ENCODE measurements at regions not wholly inside any gene's neighbourhood (a gene's known extent, or its start where the extent isn't known, plus 50 kb on each side); places are given as distances from the start of the nearest gene placed in this dataset.
"Not testable (repeated sequence)": the region's sequence is repeated elsewhere in the genome, so short reads cannot be mapped to it uniquely, and the experiment has no call there.

GRCh38 chr5:12695651-12696050 lies 791.4 kb upstream of the CTNND2 start:
- no peak for DNase-seq

GRCh38 chr5:12691330-12691729 lies 787.1 kb upstream of the CTNND2 start:
- DNase-seq = no peak

- DNase-seq = no peak
Measured at GRCh38 chr5:12690361-12690760, 786.1 kb upstream of the CTNND2 start.

GRCh38 chr5:12683249-12683648 lies 779.0 kb upstream of the CTNND2 start:
- DNase-seq = no peak

GRCh38 chr5:12679731-12680130 lies 775.5 kb upstream of the CTNND2 start:
- no peak for DNase-seq

DNA sequence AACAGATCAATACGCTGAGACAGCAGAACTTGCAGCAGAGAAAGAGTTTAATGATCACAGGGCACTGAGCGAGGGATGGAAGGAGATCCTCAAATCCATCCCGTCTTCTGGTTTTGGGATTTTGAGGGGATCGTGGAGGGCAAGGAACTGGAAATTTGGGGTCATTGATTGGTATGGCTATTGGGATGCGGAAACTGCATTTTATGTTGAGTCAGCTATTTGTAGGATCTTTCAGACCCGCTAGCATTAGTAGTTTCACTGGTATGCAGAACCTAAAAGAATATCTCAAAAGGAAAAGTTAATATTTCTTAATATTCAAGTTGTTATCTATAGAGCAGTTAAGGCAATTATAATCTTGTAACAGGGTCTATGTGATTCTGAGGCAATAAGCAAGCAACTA lies 771.7 kb upstream of the CTNND2 start:
- DNase-seq = no peak

GRCh38 chr5:12672141-12672540 lies 767.9 kb upstream of the CTNND2 start:
- no peak for DNase-seq

GRCh38 chr5:12669326-12669725 lies 765.1 kb upstream of the CTNND2 start:
- DNase-seq = no peak

DNA sequence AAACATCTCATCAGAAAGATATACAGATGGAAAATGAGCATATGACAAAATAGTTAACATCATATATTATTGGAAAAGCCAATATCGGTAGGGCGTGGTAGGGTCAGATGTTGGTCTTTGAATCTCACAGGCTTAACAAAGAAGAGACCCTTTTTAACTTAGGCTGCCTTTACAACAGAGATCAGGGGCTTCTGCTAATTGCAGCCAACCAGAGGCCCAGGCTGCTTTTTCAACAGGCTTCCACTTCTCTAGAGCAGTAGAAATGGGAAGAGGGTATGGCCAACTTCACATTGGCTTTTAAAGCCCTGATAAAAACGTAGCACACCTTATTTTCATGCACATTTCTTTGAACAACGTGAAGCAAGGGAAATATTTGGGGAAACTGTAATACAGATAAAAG lies 764.3 kb upstream of the CTNND2 start:
- DNase-seq = no peak

DNA sequence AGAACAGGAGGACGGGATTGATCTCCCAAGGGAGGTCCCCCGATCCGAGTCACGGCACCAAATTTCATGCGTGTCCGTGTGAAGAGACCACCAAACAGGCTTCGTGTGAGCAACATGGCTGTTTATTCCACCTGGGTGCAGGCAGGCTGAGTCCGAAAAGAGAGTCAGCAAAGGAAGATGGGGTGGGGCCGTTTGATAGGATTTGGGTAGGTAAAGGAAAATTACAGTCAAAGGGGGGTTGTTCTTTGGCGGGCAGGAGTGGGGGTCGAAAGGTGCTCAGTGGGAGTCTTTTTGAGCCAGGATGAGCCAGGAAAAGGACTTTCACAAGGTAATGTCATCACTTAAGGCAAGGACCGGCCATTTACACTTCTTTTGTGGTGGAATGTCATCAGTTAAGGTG lies 763.6 kb upstream of the CTNND2 start:
- DNase-seq = not testable (repeated sequence)

DNA sequence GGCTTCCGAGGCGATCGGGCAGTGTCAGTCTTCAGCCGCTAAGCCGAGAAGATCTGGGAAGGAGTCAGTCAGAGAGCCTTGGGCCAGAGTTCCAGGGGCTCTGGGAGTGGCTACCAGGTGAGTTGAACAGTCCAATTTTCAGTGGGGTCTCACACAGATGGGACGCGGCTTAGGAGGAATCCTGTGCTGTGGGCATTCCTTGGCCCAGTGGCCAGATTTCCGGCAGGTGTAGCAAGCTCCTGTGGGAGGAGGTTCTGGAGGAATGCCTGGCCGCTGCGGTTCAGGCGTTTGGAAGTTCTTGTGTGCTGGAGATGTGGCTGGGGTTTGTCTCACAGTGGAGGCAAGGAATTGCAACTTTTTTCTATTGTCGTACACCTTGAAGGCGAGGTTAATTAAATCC lies 761.5 kb upstream of the CTNND2 start:
- not testable (repeated sequence) for DNase-seq

- no peak for DNase-seq
Measured at GRCh38 chr5:12662545-12663314, 758.5 kb upstream of the CTNND2 start.

GRCh38 chr5:12661617-12662370 lies 757.5 kb upstream of the CTNND2 start:
- no peak for DNase-seq

DNA sequence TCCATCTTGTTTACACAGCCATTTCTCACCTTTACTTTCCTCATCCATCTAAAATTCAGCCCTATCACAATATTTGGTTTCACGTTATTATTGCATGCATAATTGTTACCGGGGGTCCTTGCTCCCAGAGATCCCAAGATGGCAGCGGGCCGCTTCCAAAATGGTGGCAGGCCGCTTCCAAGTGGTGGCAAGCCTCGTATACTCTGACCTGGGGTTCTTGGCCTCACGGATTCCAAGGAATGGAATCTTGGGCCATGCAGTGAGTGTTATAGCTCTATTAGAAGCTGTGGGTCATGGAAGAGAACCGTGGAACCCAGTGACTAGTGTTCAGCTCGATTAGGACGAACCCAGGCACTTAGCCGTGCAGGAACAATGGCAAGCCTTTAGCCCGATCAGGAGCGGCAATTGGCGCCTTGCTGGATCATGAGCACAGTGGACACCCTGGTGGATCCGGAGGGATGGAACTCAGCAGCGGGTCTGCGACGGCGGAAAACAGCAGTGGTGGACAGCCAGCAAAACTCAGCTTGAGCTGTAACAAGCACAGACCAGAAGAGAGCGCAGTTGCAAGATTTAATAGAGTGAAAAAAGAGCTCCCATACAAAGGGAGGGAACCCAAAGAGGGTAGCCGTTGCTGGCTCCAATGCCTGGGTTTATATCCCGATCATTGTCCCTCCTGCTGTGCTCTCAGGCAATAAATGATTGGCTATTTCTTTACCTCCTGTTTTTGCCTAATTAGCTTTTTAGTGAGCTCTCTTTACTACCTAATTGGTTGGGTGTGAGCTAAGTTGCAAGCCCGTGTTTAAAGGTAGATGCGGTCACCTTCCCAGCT lies 756.2 kb upstream of the CTNND2 start:
- not testable (repeated sequence) for DNase-seq

DNA sequence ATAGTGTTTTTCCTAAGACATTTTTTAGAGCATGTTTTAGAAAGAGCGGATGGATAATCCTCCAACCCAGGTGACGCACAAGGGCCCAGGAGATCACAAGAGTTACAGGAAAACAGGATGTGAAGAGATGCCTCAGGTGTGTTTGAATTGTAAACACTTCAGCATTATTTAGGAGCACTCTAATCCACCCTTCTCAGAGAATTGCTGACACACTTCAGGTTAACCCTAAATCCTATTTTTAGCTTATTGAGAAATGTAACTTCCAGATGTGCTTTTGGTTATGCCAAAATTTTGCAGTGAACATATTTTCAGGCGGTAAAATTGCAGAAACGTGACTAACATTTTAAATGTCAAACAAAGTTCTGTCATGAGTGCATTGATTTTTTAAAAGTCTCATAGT lies 755.4 kb upstream of the CTNND2 start:
- no peak for DNase-seq

DNA sequence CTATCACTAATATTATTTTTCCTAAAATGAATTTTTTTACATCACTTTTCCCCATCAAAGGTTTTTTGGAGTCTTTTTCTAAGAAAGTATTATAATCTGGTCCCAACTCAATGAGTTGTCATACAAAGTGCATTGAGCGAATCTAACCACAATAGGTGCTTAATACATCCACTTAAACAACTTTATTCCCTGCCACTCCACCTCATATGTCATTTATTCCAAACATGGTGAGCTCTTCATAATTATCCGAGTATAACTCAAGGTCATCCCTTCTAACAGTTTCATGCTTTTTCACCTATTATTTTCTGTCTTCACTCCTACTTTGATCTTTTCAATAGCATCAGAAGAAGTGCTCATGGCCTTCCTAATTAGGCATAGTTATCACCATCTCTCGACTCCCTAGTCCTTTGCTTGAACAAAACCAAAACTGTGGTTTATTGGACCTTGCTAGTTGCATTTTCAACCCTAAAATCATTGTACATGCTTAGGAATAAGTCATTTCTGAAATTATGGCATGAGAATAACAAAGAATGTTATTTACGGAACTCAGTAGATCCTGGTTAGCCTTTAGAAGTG lies 754.7 kb upstream of the CTNND2 start:
- no peak for DNase-seq

DNA sequence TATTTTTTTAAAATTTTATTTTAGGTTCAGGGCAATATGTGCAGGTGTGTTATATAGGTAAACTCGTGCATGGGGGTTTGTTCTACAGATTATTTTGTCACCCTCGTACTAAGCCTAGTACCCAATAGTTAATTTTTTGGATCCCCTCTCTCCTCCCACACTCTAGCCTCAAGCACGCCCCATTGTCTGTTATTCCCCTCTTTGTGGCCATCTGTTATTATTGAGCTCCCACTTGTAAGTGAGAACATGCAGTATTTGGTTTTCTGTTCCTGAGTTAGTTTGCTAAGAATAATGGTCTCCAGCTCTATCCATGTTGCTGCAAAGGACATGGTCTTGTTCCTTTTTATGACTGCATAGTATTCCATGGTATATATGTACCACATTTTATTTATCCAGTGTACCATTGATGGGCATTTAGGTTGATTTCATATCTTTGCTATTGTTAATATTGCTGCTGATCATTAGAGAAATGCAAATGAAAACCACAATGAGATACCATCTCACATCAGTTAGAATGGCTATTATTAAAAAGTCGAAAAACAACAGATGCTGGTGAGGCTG lies 753.7 kb upstream of the CTNND2 start:
- DNase-seq = not testable (repeated sequence)

DNA sequence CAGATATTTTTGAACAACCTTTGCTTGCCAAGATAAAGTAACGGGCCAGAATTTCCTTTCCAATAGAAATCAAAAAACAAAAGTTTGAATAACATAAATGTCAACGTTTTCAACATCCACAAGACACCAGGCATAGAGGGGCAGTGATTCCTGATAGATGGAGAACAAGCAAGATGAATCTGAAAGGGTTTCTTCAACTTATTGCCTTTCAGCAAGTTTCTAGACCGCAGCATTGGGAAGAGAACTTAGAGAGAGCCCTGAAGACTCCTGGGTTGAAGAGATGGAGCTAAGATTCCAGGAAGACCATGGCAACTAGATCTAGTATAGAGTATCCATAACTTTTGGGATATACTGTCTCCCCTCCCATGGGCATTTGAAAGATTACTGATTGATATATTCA lies 751.4 kb upstream of the CTNND2 start:
- DNase-seq = no peak

DNA sequence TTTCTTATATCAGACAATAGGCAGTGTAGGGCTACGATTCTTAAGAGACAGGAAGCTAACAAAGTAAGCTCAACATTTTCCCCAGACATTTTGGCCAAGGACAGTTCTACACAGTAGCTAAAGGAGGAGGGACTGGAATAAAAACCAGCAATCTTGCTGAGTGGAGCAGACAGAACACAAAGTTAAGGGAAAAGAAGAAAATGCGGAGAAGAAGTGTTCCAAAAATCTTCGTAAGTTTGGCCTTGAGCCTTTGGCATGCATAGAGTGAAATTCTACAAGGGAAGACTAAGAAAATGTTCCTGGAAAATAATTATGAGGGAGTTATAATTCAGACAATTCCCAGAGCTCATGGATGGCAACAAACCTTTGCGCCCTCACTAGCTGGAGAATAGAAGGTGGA lies 748.0 kb upstream of the CTNND2 start:
- DNase-seq = no peak

- DNase-seq = no peak
Measured at GRCh38 chr5:12648558-12648957, 744.3 kb upstream of the CTNND2 start.

GRCh38 chr5:12647613-12648012 lies 743.4 kb upstream of the CTNND2 start:
- DNase-seq = no peak

DNA sequence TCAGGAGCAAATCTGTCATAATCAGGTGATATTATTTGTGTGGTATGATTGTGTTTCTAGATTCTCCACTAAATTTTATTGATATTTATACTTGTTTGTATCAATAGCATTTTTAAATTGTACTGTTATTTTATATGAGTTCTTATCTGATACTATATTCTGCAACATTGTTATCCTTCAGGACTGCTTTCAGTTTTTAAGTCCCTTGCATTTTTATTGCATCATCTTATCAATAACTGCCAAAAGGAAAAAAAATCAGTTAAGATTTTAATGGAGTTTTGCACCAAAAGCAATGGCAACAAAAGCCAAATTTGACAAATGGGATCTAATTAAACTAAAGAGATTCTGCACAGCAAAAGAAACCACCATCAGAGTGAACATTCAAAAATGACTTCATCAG lies 741.3 kb upstream of the CTNND2 start:
- no peak for DNase-seq

DNA sequence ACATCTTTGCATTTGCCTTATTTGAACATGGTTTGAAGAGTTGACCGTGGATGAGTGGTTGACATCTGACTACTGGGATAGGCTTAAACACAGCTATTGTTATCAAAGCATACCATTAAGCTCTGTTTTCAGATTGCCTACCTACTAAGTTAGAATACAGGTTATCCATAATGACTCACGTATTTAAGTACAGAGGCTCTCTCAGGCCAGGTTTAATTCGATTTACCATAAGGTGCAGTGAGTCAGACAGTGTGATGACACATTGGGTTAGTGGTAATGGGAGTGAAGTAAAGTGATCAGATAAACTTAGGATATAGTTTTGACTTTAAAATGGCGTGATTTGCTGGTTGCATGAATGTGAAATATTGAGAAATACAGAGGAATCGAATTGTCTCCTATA lies 732.0 kb upstream of the CTNND2 start:
- DNase-seq = no peak
